ENCODE measurements at regions not wholly inside any gene's neighbourhood (a gene's known extent, or its start where the extent isn't known, plus 50 kb on each side); places are given as distances from the start of the nearest gene placed in this dataset.

DNA sequence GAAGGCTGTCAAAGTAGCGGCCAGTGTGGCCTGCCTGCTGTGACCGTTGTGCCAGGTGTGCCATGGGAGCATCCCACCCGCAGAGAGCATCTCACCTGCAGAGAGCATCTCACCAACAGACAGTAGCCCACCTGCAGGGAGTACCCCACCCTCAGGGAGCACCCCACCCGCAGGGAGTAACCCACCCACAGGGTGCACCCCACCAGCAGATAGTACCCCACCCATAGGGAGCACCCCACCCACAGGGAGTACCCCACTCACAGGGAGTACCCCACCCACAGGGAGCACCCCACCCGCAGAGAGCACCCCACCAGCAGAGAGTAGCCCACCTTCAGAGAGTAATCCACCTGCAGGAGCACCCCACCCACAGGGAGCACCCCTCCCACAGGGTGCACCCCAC is 476.5 kb downstream of the TCERG1L start:
- H3K4me1 ChIP-seq (ENCODE audit: insufficient read depth, low read length, poor library complexity, severe bottlenecking), result no peaks in the 10 kb centered on the region
- H3K36me3 ChIP-seq (ENCODE audit: insufficient read depth, low read length), result no peaks in the 10 kb centered on the region
- no peak overlapping the region for H3K4me3 ChIP-seq (ENCODE audit: low read depth, low read length, poor library complexity, severe bottlenecking)
- H3K79me2 ChIP-seq (ENCODE audit: insufficient read depth, low read depth, low read length), result no peaks in the 10 kb centered on the region
- intact Hi-C loops (cut with micrococcal nuclease; ENCODE audit: unreplicated experiment), result no loop called here
- H3K27ac ChIP-seq (ENCODE audit: low read depth, low read length, poor library complexity, severe bottlenecking), result no peak overlapping the region
- ChIA-PET CTCF (ENCODE audit: unreplicated experiment) (no interaction called here), POLR2A (no interaction called here)
- H3K9me2 ChIP-seq (ENCODE audit: insufficient read depth, low read length), result no peaks in the 10 kb centered on the region
- no peak for DNase-seq (ENCODE audit: low spot score)
- H2AFZ ChIP-seq (ENCODE audit: low read length), result no peak overlapping the region
- BruUV-seq (replicated peaks), result no TSS peak
- H4K20me1 ChIP-seq (ENCODE audit: insufficient read depth, low read length), result no peaks in the 10 kb centered on the region
- H3K4me2 ChIP-seq (ENCODE audit: low read length), result no peak overlapping the region
- no peaks in the 10 kb centered on the region for H3K9me3 ChIP-seq (ENCODE audit: low read length)
- TF ChIP-seq EZH2phosphoT487 (IDR thresholded peaks at IDR 0.05; ENCODE audit: borderline replicate concordance, low read depth, low read length), result no peak
- TF ChIP-seq, protein P1, sequence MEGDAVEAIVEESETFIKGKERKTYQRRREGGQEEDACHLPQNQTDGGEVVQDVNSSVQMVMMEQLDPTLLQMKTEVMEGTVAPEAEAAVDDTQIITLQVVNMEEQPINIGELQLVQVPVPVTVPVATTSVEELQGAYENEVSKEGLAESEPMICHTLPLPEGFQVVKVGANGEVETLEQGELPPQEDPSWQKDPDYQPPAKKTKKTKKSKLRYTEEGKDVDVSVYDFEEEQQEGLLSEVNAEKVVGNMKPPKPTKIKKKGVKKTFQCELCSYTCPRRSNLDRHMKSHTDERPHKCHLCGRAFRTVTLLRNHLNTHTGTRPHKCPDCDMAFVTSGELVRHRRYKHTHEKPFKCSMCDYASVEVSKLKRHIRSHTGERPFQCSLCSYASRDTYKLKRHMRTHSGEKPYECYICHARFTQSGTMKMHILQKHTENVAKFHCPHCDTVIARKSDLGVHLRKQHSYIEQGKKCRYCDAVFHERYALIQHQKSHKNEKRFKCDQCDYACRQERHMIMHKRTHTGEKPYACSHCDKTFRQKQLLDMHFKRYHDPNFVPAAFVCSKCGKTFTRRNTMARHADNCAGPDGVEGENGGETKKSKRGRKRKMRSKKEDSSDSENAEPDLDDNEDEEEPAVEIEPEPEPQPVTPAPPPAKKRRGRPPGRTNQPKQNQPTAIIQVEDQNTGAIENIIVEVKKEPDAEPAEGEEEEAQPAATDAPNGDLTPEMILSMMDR (conservative IDR thresholded peaks at IDR 0.05; ENCODE audit: low read length), result no peak

DNA sequence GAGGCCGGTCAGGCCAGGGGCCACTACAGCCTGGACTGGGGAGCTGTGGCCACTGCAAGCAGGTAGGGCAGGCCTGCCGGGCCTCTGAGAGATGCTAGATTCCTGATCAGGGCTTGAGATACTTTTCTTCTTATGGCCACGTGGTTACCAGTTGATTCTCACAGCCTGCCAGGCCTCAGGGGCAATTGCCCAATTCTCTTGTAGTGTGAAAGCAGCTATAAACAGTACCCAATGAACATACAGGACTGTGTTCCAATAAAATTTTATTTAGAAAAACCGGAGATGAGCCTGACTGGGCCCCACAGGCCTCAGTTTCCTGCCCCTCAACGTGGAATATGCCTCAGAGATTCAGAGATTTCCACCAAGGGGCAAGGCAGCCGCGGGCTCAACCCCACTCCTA is 475.2 kb downstream of the TCERG1L start:
- H3K4me1 ChIP-seq (ENCODE audit: insufficient read depth, low read length, poor library complexity, severe bottlenecking), result no peaks in the 10 kb centered on the region
- no peak for DNase-seq (ENCODE audit: low spot score)
- POLR2A ChIA-PET, result no interaction called here
- intact Hi-C loops (cut with micrococcal nuclease; ENCODE audit: unreplicated experiment), result no loop called here
- TF ChIP-seq, protein P1 (conservative IDR thresholded peaks at IDR 0.05; ENCODE audit: low read length), result no peak
- no peak for TF ChIP-seq EZH2phosphoT487 (IDR thresholded peaks at IDR 0.05; ENCODE audit: borderline replicate concordance, low read depth, low read length)
- H3K36me3 ChIP-seq (ENCODE audit: insufficient read depth, low read length), result no peaks in the 10 kb centered on the region
- no peak overlapping the region for H2AFZ ChIP-seq (ENCODE audit: low read length)
- no peaks in the 10 kb centered on the region for H3K9me2 ChIP-seq (ENCODE audit: insufficient read depth, low read length)
- CTCF ChIA-PET (ENCODE audit: unreplicated experiment), result no interaction called here
- H3K4me3 ChIP-seq (ENCODE audit: low read depth, low read length, poor library complexity, severe bottlenecking), result no peak overlapping the region
- H4K20me1 ChIP-seq (ENCODE audit: insufficient read depth, low read length), result no peaks in the 10 kb centered on the region
- no peaks in the 10 kb centered on the region for H3K9me3 ChIP-seq (ENCODE audit: low read length)
- no peak overlapping the region for H3K27ac ChIP-seq (ENCODE audit: low read depth, low read length, poor library complexity, severe bottlenecking)
- H3K4me2 ChIP-seq (ENCODE audit: low read length), result no peak overlapping the region
- no TSS peak for BruUV-seq (replicated peaks)
- no peaks in the 10 kb centered on the region for H3K79me2 ChIP-seq (ENCODE audit: insufficient read depth, low read depth, low read length)

DNA sequence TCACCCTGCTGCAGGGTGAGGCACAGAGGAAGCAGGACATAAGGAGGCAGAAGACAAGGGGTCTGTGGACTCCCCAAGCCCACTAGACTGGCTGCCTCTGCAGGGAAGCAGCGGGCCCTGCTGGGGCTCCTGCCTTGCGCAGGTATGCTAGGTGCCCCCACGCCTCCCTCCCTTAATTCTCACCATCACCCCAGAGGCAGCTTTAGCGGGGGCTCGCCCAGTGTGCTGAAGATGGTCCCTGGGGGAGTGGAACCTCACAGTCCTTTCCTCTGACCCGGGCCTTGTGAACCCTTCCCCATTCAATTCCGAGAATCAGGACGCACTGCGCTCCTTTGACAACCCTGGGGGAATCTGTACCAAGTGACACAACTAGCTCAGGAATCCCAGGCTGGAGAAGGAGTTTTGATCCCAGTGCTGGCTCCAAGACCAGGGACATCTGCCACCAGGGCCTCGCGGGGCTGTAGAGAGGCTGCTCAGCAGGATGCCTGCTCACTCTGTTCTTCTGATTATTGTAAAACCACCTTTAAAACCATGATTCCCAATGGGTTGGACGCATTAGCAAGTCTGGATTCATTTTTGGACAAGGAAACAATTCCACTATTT is 468.4 kb downstream of the TCERG1L start:
- no TSS peak for BruUV-seq (replicated peaks)
- Histone ChIP-seq H3K4me1 (ENCODE audit: insufficient read depth, low read length, poor library complexity, severe bottlenecking) (no peaks in the 10 kb centered on the region), H3K27ac (ENCODE audit: low read depth, low read length, poor library complexity, severe bottlenecking) (no peak overlapping the region), H3K4me2 (ENCODE audit: low read length) (no peak overlapping the region), H3K9me2 (ENCODE audit: insufficient read depth, low read length) (no peaks in the 10 kb centered on the region), H3K36me3 (ENCODE audit: insufficient read depth, low read length) (no peaks in the 10 kb centered on the region), H4K20me1 (ENCODE audit: insufficient read depth, low read length) (no peaks in the 10 kb centered on the region), H3K9me3 (ENCODE audit: low read length) (no peaks in the 10 kb centered on the region), H3K79me2 (ENCODE audit: insufficient read depth, low read depth, low read length) (no peaks in the 10 kb centered on the region), H2AFZ (ENCODE audit: low read length) (no peak overlapping the region), H3K4me3 (ENCODE audit: low read depth, low read length, poor library complexity, severe bottlenecking) (no peak overlapping the region)
- CTCF ChIA-PET (ENCODE audit: unreplicated experiment), result no interaction called here
- TF ChIP-seq, protein P1 (conservative IDR thresholded peaks at IDR 0.05; ENCODE audit: low read length), result no peak
- DNase-seq (ENCODE audit: low spot score), result no peak
- POLR2A ChIA-PET, result no interaction called here
- intact Hi-C loops (cut with micrococcal nuclease; ENCODE audit: unreplicated experiment), result no loop called here
